ENCODE measurements at regions not wholly inside any gene's neighbourhood (a gene's known extent, or its start where the extent isn't known, plus 50 kb on each side); places are given as distances from the start of the nearest gene placed in this dataset.

GRCh38 chr1:209367061-209367772 lies 216.3 kb upstream of the CAMK1G start:
- no peaks in the 10 kb centered on the region for H3K36me3 ChIP-seq
- peaks cover 0 to 20% (median 13%) of the 10 kb centered on the region in 4 donors for H3K4me1 ChIP-seq
- no peaks in the 10 kb centered on the region for H3K27me3 ChIP-seq
- intact Hi-C loops (cut with DNase I) = no loop called here
- DNase-seq = no peak
- no peaks in the 10 kb centered on the region for H3K9me3 ChIP-seq
- 89% methylated on average over 7 of the region's 7 CpGs for WGBS, 2 donors
- no peak overlapping the region for H3K4me3 ChIP-seq
- TF ChIP-seq POLR2A (IDR thresholded peaks at IDR 0.05) = no peak
- no peak for TF ChIP-seq EP300 (IDR thresholded peaks at IDR 0.05)
- TF ChIP-seq, protein P1, sequence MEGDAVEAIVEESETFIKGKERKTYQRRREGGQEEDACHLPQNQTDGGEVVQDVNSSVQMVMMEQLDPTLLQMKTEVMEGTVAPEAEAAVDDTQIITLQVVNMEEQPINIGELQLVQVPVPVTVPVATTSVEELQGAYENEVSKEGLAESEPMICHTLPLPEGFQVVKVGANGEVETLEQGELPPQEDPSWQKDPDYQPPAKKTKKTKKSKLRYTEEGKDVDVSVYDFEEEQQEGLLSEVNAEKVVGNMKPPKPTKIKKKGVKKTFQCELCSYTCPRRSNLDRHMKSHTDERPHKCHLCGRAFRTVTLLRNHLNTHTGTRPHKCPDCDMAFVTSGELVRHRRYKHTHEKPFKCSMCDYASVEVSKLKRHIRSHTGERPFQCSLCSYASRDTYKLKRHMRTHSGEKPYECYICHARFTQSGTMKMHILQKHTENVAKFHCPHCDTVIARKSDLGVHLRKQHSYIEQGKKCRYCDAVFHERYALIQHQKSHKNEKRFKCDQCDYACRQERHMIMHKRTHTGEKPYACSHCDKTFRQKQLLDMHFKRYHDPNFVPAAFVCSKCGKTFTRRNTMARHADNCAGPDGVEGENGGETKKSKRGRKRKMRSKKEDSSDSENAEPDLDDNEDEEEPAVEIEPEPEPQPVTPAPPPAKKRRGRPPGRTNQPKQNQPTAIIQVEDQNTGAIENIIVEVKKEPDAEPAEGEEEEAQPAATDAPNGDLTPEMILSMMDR (IDR thresholded peaks at IDR 0.05) = no peak
- TF ChIP-seq POLR2AphosphoS5 (IDR thresholded peaks at IDR 0.05) = no peak
- no peak overlapping the region for H3K27ac ChIP-seq

DNA sequence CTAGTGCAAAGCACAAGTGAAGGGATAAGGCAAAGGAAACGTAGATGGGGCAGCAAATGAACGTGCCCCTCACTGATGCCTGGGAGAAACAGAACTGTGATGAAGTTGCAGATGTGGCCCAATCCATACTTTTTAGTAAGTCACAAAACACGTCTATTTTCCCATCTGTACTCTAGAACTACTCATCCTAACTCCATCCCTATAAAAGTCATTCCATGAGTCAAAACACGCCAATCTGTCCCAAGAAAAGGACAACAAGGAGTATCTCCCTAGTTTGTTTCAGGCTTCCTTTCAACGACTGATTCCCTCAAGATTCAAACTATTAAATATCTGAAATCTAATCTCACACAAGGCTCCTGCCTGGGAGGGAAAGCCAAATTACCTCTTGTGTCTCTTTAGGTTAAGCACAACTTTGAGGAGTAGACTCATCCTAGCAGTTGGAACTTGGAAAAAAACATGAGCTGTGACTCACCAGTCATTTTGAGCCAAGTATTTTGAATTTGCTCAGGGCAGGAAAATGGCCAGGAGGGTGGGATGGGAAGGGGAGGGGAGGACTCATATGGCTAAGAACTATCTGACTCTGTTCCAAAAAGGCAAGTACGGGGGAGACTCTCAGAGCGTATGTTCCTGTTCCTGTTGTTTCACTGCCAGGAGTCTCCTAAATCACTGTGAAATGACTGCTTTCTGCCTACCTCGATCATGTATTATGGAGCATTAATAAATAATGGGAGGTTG lies 214.5 kb upstream of the CAMK1G start:
- Histone ChIP-seq H3K9me3 (no peaks in the 10 kb centered on the region), H3K4me3 (no peak overlapping the region), H3K27me3 (no peaks in the 10 kb centered on the region), H3K36me3 (no peaks in the 10 kb centered on the region), H3K4me1 (peaks cover 0 to 20% (median 13%) of the 10 kb centered on the region in 4 donors), H3K27ac (peak overlapping the region in 1 of 4 donors; percentile 32)
- DNase-seq = peak; percentile 72
- WGBS, 2 donors = 65 to 71% methylated on average over 8 of the region's 8 CpGs
- intact Hi-C loops (cut with DNase I) = no loop called here
- TF ChIP-seq EP300 (IDR thresholded peaks at IDR 0.05) (no peak), POLR2AphosphoS5 (IDR thresholded peaks at IDR 0.05) (peak in 1 of 4 donors; percentile 21)

- no peaks in the 10 kb centered on the region for H3K9me3 ChIP-seq
- DNase-seq = no peak
- H3K4me1 ChIP-seq = peaks cover 0 to 20% (median 13%) of the 10 kb centered on the region in 4 donors
- WGBS, 2 donors = 81 to 91% methylated on average over 6 of the region's 6 CpGs
- intact Hi-C loops (cut with DNase I) = no loop called here
- no peak overlapping the region for H3K4me3 ChIP-seq
- no peaks in the 10 kb centered on the region for H3K36me3 ChIP-seq
- TF ChIP-seq, protein P1 (IDR thresholded peaks at IDR 0.05) = no peak
- no peak for TF ChIP-seq POLR2AphosphoS5 (IDR thresholded peaks at IDR 0.05)
- no peak for TF ChIP-seq POLR2A (IDR thresholded peaks at IDR 0.05)
- TF ChIP-seq EP300 (IDR thresholded peaks at IDR 0.05) = no peak
- no peaks in the 10 kb centered on the region for H3K27me3 ChIP-seq
- no peak overlapping the region for H3K27ac ChIP-seq
Measured at GRCh38 chr1:209370241-209370995, 213.1 kb upstream of the CAMK1G start.

DNA sequence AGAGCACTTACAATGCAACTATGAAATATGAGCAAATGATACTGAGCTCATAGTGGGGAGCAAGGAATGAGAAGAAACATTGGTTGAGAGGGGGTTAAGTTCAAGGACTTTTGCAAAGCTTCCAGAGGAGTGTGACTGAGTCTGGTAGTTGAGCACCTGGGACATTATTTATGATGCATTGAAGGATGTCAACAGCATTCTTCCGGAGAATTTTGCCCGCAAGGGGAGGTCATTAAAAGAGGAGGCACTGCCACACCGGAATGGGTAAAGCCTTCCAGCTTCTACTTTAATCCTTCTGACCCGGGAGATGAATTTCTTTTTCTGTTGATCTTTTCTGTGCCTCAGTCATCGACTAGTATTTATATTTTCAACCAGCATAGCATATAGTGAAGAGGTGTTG lies 208.4 kb upstream of the CAMK1G start:
- H3K27ac ChIP-seq = no peak overlapping the region
- 67 to 73% methylated on average over 5 of the region's 5 CpGs for WGBS, 2 donors
- H3K9me3 ChIP-seq = no peaks in the 10 kb centered on the region
- no peaks in the 10 kb centered on the region for H3K27me3 ChIP-seq
- TF ChIP-seq POLR2AphosphoS5 (IDR thresholded peaks at IDR 0.05) (no peak), POLR2A (IDR thresholded peaks at IDR 0.05) (no peak), EP300 (IDR thresholded peaks at IDR 0.05) (no peak)
- TF ChIP-seq, protein P1 (IDR thresholded peaks at IDR 0.05) = no peak
- H3K4me3 ChIP-seq = no peak overlapping the region
- no peaks in the 10 kb centered on the region for H3K4me1 ChIP-seq
- no peak for DNase-seq
- intact Hi-C loops (cut with DNase I) = no loop called here
- no peaks in the 10 kb centered on the region for H3K36me3 ChIP-seq

Data from sigmoid colon (tissue), 6 donors.